ENCODE measurements at regions not wholly inside any gene's neighbourhood (a gene's known extent, or its start where the extent isn't known, plus 50 kb on each side); places are given as distances from the start of the nearest gene placed in this dataset.

DNA sequence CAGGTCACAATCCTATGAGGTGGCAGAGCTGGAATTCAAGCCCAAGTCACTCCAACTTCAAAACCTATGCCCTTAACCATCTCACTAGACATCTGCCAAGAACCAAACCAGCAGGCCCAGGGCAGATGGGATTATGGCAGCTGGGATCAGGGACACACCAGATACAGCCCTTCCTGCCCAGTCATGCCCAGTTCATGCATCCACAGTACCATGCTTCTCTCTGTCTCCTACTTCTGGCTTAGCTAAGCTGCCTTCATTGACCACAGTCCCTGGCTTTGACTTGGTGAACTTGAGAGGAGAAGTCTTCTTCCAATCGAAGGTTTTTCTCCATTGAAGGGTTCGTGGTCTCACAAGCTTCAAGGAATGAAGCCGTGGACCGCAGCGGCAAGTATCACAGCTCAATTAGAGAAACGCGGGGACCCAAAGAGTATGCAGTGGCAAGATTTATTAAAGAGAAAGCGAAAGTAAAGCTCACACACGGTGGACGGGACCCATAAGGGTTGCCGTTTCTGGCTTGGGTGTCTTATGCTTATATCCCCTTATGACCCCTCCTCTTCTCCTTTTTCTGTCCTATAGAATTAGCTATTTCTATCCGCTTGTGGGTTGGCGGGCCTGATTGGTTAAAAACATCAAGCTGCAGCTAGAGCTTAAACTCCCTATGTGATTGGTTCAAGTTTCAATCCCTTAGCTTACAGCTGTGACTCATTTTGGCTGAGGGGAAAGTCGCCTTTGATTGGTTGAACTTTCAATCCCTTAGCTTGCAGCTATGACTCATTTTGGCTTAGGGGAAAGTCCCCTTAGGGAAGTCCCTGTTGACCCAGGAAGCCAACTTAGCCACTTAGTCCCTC lies 101.2 kb downstream of the TRIM36 start (continued):
- TF ChIP-seq, protein P1, sequence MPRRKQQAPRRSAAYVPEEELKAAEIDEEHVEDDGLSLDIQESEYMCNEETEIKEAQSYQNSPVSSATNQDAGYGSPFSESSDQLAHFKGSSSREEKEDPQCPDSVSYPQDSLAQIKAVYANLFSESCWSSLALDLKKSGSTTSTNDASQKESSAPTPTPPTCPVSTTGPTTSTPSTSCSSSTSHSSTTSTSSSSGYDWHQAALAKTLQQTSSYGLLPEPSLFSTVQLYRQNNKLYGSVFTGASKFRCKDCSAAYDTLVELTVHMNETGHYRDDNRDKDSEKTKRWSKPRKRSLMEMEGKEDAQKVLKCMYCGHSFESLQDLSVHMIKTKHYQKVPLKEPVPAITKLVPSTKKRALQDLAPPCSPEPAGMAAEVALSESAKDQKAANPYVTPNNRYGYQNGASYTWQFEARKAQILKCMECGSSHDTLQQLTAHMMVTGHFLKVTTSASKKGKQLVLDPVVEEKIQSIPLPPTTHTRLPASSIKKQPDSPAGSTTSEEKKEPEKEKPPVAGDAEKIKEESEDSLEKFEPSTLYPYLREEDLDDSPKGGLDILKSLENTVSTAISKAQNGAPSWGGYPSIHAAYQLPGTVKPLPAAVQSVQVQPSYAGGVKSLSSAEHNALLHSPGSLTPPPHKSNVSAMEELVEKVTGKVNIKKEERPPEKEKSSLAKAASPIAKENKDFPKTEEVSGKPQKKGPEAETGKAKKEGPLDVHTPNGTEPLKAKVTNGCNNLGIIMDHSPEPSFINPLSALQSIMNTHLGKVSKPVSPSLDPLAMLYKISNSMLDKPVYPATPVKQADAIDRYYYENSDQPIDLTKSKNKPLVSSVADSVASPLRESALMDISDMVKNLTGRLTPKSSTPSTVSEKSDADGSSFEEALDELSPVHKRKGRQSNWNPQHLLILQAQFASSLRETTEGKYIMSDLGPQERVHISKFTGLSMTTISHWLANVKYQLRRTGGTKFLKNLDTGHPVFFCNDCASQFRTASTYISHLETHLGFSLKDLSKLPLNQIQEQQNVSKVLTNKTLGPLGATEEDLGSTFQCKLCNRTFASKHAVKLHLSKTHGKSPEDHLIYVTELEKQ (CRISPR knock-in tag; IDR thresholded peaks at IDR 0.05), result no peak
- TF ChIP-seq SIN3A (IDR thresholded peaks at IDR 0.05; ENCODE audit: borderline replicate concordance in 2 of 2, control insufficient read depth in 1 of 2, low read depth in 2 of 2, low read length in 2 of 2) (no peak), OTX1 (CRISPR knock-in tag; IDR thresholded peaks at IDR 0.05) (no peak), HNRNPLL (IDR thresholded peaks at IDR 0.05; ENCODE audit: low read depth, low read length, poor library complexity, severe bottlenecking) (no peak), ZNF212 (CRISPR knock-in tag; IDR thresholded peaks at IDR 0.05) (no peak), PHF21A (IDR thresholded peaks at IDR 0.05; ENCODE audit: borderline replicate concordance, low read depth) (no peak), ZNF57 (CRISPR knock-in tag; IDR thresholded peaks at IDR 0.05) (no peak), TEAD4 (IDR thresholded peaks at IDR 0.05; ENCODE audit: low read length) (no peak), TEAD4 (CRISPR knock-in tag; IDR thresholded peaks at IDR 0.05; ENCODE audit: borderline replicate concordance) (no peak), CSDE1 (IDR thresholded peaks at IDR 0.05) (no peak), ERF (CRISPR knock-in tag; IDR thresholded peaks at IDR 0.05) (no peak), ESRRB (CRISPR knock-in tag; IDR thresholded peaks at IDR 0.05; ENCODE audit: borderline replicate concordance) (no peak)
- TF ChIP-seq, protein P2, sequence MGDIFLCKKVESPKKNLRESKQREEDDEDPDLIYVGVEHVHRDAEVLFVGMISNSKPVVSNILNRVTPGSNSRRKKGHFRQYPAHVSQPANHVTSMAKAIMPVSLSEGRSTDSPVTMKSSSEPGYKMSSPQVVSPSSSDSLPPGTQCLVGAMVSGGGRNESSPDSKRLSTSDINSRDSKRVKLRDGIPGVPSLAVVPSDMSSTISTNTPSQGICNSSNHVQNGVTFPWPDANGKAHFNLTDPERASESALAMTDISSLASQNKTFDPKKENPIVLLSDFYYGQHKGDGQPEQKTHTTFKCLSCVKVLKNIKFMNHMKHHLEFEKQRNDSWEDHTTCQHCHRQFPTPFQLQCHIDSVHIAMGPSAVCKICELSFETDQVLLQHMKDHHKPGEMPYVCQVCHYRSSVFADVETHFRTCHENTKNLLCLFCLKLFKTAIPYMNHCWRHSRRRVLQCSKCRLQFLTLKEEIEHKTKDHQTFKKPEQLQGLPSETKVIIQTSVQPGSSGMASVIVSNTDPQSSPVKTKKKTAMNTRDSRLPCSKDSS (IDR thresholded peaks at IDR 0.05; ENCODE audit: low read depth, partially characterized antibody), result no peak
- TF ChIP-seq, protein P3, sequence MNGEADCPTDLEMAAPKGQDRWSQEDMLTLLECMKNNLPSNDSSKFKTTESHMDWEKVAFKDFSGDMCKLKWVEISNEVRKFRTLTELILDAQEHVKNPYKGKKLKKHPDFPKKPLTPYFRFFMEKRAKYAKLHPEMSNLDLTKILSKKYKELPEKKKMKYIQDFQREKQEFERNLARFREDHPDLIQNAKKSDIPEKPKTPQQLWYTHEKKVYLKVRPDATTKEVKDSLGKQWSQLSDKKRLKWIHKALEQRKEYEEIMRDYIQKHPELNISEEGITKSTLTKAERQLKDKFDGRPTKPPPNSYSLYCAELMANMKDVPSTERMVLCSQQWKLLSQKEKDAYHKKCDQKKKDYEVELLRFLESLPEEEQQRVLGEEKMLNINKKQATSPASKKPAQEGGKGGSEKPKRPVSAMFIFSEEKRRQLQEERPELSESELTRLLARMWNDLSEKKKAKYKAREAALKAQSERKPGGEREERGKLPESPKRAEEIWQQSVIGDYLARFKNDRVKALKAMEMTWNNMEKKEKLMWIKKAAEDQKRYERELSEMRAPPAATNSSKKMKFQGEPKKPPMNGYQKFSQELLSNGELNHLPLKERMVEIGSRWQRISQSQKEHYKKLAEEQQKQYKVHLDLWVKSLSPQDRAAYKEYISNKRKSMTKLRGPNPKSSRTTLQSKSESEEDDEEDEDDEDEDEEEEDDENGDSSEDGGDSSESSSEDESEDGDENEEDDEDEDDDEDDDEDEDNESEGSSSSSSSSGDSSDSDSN (IDR thresholded peaks at IDR 0.05; ENCODE audit: borderline replicate concordance in 1 of 2, low read depth in 2 of 2, low read length in 2 of 2), result no peak
- TF ChIP-seq, protein P4, sequence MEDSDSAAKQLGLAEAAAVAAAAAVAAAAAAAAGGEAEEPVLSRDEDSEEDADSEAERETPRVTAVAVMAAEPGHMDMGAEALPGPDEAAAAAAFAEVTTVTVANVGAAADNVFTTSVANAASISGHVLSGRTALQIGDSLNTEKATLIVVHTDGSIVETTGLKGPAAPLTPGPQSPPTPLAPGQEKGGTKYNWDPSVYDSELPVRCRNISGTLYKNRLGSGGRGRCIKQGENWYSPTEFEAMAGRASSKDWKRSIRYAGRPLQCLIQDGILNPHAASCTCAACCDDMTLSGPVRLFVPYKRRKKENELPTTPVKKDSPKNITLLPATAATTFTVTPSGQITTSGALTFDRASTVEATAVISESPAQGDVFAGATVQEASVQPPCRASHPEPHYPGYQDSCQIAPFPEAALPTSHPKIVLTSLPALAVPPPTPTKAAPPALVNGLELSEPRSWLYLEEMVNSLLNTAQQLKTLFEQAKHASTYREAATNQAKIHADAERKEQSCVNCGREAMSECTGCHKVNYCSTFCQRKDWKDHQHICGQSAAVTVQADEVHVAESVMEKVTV (CRISPR knock-in tag; IDR thresholded peaks at IDR 0.05), result no peak

Data from K562 (cell line).